ENCODE measurements at regions not wholly inside any gene's neighbourhood (a gene's known extent, or its start where the extent isn't known, plus 50 kb on each side); places are given as distances from the start of the nearest gene placed in this dataset.
A peak's percentile ranks its signal among the peaks of the same experiment; 100 is the strongest.
"Not testable (repeated sequence)": the region's sequence is repeated elsewhere in the genome, so short reads cannot be mapped to it uniquely, and the experiment has no call there.

DNA sequence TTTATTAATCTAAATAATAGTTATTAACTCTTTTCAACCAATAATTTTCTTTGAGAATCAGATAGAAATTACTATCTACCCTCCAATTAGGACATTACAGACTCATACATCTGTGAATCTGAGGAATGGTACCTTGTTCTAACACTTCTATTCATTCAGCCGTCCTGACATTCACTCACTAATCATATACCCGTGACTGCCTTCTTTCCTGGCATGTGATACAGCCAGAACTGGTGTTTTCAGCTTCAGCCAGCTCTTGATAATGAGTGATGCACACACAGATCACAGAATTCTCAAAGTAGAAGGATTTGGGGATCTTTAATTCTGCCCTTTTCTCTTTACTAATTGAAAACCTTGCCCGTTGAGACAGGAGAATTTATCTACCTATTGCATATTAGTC is 499.9 kb downstream of the UTRN start:
- no peak for DNase-seq

DNA sequence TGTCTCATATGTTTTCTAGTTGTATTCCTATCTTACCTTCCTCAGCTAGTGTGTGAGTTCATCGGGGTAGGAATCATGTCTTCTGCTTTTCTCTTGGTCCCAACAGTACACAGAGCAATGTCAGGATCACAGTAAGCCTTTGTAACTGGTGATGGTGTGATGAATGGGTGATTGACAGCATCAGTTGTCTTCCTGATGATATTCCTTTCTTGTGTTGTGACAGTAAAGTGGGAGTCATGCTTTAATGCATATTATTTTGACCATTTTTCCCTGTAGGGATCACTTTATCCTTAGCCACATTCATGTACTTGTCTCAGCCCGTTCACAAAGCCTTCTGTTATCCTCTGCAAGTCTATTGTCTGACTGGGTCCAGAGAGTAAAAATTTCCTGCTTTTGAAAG is 501.7 kb downstream of the UTRN start:
- DNase-seq = no peak

DNA sequence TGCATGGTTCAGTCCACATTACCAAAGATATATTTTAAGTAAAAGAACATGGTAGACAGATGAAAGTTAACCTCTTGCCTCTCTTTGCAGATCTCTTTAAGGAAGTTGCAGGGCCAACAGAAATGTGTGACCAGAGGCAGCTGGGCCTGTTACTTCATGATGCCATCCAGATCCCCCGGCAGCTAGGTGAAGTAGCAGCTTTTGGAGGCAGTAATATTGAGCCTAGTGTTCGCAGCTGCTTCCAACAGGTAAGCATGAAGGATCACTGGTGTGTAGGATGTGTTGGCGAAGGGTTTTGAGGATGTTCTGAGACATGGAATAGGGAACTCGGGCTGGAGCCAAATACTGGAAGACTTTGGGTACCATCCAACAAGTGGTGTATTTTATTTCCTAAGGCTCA is 508.6 kb downstream of the UTRN start:
- DNase-seq = no peak

DNA sequence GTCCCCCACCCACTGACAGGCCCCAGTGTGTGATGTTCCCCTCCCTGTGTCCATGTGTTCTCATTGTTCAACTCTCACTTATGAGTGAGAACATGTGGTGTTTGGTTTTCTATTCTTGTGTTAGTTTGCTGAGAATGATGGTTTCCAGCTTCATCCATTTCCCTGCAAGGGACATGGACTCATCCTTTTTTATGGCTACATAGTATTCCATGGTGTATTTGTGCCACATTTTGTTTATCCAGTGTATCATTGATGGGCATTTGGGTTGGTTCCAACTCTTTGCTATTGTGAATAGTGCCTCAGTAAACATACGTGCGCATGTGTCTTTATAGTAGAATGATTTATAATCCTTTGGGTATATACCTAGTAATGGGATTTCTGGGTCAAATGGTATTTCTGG is 509.9 kb downstream of the UTRN start:
- DNase-seq = not testable (repeated sequence)

DNA sequence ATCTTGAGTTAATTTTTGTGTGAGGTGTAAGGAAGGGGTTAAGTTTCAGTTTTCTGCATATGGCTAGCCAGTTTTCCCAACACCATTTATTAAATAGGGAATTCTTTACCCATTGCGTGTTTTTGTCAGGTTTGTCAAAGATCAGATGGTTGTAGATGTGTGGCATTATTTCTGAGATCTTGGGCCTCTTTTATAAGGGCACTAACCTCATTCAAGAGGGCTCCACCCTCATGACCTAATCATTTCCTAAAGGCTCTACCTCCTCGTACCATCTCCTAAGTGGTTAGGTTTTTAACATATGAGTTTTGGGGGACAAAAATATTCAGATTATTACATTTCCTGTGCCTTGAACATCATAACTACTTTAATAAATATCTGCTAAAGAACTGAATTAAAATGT is 510.9 kb downstream of the UTRN start:
- no peak for DNase-seq

DNA sequence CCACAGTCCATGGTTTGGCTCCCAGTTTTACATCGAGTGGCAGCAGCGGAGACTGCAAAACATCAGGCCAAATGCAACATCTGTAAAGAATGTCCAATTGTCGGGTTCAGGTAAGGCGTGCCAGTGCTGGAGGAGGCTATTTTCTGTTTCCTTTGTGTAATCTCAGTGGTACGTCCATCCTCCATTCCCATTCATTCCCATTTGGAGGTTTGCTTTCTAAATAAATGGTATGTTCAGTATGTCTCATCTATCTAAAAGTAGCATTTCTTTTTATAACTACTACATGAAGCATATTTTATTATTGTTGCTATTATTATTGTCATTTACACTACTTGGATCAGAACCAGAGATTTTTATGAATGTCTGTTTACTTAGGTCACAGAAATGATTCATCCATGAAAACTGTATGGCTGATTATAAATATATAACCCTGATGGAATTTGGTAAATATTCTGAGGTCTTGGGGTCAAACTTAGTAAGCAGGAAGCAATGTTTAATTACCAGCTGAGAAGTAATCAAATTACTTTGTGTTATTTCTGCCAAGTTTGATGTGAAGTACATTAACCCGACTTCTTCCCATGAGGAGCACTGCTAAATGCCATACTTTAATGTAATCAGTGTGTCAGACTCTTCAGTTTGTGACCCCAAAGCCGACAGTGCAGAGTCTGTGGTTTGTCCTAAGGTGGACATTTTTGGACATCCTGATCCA is 512.9 kb downstream of the UTRN start:
- DNase-seq = peak; percentile 91

DNA sequence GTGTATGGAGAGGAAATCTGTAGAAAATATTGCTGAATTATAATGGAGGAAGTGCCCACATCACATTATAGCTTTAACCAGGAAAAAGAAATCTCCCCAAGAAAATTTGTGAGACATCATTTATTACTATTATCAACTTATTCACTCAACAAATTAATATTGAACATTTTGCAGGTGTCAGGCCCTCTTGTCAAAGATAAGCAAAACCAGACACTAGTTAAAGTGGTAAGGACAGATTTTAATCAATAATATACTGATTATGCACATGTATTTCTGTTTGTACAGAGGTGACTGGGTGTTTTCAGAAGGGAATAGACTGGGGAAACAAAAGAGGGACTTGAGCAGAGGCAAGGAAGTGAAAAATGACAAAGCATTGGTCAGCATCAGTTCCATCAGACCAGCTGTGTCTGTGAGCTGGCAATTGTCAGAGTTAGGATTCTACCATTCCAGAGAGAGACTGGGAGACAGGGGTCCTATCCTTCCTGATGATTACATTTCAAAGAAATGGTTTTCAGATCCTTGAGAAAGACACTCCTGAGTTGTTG is 519.2 kb downstream of the UTRN start:
- no peak for DNase-seq

DNA sequence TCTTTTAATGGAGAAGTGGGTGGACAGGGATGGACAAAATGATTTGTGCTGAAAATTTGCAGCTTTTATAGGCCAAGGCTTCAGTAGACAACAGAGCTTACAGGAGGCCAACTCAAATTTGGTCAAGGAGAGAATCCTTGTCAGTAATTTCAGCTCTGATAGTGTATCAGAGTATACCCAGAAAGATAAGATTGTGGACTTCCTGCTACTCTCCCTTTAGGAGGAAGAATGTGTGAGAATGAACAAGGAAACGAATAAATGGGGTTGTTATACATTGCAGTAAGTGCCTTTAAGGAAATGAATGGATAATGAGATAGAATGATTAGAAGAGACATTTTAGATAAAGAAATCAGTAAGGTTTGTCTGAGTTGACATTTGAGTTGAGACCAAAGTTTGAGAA is 519.9 kb downstream of the UTRN start:
- DNase-seq = no peak

DNA sequence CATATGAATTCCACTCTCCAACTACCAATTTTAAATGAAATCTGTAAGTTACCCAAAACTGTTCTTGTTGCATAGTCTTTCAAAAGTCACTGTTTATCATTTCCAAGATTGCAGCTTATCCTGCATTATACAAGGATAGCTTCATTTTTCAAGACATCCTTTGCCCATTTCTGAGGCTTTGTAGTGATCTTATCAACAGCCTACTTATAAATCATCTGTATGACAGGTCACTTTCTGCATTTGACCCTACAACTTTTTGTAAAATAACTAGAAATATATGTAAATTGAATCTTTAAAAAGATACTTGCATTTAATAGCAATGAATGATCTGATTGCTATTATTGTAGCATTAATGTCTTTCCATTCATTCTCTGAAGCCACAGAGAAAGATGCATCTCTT is 521.1 kb downstream of the UTRN start:
- DNase-seq = no peak

DNA sequence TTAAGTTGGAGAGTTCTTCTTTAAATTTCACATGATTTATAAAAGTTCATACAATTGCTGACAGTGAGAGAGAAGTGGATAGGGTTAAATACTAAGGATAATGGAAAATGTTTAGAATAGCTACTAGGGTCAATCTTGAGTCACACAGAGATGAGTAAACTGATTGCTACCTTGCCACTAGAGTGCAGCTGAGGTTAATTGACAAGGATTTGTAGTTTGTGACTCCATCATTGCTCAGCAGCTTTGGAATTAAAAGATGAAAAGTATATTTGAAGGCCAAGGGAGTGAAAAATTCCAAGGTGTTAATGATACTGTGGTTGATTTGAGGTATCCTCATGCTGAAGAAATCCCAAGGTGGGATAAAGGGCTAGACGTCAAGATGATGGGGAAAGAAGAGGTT is 524.0 kb downstream of the UTRN start:
- DNase-seq = peak; percentile 69

DNA sequence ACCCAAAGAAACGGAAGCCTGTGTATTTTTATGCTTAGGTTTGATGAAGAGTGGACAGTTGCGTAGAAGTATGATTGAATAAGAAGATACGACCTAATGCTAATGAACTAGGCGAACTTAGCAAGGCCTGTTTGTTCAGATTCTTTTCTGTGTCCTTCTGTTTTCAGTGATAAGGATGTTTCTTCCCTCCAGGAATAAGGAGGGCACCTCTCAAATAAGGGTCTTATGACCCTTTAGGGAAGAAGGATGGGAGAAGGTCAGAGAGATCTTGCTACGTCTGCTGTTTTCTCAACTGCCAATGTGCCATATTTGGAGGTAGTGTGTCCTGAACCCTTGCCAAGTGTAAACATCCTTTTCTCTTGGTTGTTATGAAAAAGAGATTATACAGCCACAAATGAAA is 524.8 kb downstream of the UTRN start:
- no peak for DNase-seq

DNA sequence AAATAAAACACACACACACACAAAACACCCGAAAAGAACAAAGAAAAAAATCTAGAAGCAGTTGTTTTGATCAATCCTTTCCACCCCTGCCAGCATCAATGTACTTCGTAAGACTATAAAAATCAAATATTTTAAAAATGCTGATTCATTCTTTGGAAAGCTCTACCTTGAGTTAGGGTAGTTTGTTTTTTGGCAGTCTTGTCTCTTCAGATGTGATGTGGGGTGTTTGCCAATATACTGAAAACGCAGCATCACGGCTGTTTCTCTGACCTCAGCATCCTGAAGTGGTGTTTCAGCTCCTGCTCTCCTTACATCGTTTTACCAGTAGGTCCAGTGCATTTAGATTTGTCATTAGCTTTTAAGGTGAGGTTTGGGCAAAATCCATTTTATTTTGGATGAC is 526.0 kb downstream of the UTRN start:
- DNase-seq = peak; percentile 36

DNA sequence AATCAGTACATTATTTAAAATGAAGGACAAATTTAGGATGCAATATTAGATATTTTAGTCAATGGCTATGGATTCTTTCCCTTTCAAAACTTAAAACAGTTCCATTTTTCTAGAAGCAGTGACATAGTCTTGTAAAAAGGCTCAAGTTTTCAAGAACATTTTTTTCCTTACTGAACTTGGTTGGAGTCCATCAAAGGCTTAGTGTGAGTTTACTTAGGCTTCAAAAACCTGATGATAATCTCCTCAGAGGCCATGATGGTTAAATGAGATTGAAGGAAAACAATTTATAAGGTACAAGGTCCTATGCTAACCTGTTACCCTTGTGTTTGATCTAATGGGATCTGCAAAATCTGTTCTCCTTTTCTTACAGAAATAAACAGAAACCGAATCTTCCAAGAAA is 531.8 kb downstream of the UTRN start:
- DNase-seq = no peak

DNA sequence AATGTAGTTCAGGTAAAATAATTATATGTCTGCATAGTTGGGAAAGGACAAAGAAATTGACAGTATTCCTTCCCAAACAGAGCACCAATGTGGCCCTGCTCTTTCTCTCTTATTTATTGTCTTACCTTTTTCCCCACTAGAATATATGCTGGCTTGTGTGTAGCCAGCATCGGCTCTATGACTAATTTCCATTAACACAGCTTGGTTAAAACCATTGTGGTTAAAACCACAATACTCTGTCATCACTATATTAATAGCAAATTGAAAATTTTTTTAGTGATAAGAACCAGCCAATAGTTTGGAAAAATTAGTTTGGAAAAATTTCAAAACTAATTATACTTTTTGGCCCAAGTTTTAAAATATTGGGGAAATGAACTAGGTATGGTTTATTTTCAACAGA is 535.1 kb downstream of the UTRN start:
- DNase-seq = peak; percentile 35

DNA sequence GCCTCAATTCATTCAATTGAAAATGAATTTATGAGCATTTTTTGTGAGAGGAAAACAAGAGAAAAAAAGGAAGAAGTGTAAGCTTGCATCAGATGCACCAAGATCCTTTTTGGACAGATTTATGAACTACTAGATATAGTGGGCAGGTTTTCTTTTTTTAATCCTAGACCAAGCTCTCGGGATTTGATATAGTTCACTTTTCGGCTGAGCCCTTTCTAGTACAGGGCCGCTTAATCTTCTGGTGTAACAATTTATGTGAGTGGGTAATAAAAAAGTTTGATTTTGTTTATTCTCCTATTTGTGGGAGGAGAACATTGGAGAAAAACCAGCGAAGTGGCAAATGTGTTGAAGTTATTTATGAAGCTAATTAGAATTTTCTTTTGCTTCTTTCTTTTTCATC is 538.0 kb downstream of the UTRN start:
- DNase-seq = no peak

DNA sequence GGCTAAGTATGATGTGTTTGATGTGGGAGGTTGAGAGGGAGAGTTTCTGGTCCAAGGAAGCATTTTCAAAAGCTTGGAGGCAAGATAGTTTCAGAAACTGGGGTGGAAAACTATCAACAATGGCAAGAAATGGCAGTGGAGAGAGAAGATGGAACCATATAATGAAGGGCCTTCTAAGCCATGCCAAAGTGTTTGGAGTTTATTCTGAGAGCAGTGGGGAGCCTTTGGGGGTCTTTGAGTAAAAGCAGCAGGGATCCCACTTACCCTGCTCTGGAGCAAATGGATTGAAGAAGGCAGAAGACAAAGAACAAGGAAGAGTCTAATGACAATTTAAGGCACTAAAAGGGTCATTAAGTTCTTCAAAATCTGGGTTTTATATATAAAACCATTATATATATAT is 538.9 kb downstream of the UTRN start:
- DNase-seq = no peak

DNA sequence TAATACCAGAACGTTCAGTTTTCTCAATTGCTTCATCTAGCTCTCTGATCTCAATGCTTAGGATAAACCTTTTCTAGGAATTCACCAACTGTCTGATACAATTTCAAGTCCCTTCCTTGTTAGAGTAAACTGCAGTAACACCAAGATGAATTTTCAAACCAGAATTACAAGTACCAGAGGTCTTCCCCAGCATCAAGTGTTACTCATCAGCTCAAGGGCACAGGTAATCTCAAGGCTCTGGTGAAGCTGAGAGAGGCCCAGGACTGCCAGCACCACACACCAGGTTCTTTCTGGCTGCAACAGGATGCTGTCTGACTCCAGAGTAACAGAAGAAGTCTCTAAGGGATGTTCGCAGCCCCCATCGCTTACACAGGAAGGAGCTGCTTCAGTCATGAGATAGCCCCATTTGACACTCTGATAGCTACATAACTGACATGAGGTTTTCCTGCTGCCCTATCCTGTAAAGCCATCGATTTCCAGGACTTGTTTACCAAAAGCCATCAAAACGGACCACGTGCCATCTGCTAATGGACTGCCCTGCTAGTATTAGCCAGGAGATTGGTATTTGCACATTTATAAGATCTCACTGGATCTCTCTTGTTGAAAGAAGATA is 549.4 kb downstream of the UTRN start:
- DNase-seq = no peak

DNA sequence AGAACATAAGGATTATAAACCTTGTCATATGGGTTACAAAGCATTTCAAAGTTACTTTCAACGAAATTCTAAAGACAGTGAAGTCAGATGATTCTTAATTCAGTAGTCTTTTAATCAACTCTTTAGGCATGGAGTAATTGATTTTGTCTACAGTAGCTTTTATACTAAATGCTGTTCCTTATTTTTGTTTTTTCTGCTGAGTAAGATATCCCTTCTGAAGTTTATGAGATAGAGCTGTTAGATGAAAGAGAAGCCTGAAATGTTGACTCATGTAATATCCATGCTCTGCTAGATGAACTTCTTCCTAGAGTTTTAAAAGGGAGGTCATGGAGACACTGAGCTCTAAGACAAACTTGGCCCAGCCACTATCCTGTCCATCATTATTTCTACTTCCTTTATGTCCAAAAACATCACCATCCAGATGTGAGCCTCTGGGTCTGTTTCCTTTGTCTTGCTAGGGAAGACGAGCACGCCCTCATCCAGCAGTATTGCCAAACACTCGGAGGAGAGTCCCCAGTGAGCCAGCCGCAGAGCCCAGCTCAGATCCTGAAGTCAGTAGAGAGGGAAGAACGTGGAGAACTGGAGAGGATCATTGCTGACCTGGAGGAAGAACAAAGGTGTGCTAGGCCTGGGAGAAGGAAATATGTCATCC is 550.3 kb downstream of the UTRN start:
- DNase-seq = no peak

DNA sequence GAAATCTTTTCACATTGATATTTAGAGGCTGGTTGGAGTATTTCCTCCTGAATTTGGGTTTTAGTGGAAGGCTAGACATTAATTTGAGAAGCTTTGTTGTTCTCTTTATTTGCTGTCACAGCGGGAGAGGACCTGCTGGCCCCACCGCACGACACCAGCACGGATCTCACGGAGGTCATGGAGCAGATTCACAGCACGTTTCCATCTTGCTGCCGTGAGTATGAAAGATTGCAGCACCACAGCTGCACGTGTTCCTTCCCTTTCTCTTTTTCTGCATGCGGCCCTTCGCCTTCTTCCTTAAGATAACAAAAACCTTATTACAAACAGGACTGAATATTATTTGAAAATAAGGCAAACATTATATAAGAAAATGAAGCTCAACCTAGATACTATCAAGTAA is 555.5 kb downstream of the UTRN start:
- no peak for DNase-seq

DNA sequence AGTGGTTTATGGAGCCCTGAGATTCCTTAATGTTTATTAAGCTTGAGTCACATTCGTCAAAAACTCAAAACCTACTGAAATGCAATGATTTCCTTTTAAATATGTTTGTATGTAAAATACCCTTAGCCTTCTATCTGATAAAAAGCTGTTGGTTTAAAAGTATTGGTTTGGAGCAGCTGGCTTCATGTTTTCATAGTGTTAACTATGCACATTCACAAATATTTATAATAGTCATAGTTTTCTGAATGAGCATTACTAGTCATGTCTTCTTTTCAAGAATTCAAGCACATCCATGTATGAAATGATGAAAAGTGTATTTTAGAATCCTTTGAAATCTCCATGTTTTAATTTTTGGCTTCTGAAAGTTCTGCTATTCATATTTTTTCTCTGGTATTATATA is 558.6 kb downstream of the UTRN start:
- no peak for DNase-seq

DNA sequence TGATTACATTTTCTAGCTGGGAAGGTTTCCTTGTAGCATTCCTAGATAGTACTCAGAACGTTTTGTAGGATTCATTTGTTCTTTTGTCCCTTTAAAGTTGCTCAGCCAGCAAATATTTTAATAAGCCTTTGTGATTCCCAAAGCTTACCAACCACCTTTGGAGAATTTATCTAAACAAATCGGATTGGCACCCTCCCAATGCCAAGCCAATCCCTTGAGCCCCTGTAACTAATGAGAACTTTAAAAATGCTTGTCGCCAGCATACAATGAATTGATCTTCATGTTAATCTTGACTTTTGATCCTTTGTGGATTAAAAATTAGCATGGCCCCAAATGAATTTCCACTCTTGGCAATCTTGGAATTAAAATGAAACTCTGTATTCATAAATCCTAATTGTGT is 559.5 kb downstream of the UTRN start:
- DNase-seq = no peak

DNA sequence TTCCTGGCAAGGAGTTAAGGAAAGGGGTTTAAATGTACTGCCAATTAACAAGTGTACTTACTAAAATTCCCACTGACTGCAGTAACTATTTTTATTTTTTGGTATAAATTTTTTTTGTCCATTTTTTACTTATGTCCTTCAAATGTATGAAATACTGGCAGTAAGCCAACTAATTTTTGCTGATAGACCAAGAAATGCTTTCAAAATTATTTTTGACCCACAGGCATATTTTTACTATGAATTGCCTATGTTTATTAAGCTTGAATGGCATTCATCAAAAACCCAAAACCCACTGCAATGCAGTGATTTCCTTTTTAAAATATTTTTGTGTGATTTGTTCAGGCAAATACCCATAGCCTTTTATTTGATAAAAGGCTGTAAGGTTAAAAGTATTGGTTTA is 560.1 kb downstream of the UTRN start:
- DNase-seq = peak; percentile 52

DNA sequence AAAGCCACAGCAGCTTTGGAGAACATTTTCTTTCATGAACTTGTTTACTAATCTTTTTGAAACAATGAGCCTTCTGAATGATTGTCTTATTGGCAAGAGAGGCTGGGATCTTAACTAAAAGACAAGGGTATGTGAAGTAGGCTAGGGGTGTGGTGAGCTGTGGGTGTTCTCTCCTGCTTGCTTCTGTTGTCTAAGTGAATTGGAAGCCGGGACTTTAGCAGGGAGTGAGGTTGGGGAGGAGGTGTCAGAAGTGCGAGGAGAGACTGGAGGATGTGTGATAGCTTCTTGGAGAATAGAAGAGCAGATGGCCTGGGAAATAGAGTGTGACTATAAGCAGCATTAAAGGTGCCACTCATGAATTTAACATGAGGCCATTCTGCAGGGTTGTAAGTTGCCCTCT is 562.8 kb downstream of the UTRN start:
- no peak for DNase-seq

DNA sequence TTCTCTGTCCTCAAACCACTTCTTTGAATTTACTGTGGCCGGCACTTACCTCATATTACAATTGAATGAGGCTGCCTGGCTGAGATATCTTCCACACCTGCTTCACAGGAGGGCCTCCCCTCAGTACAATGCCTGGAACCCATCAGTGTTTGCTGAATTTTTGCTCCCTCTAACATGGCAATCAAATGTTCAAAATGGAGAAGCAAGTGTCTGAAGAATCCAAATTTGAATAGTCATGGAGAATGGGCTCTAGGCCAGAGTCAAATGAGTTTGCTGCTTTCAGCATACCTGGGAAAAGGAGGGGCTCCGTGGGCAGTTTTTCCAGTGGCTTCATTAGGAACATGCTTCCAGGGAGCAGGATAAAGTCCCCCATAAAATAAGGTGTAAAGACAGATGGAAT is 564.8 kb downstream of the UTRN start:
- no peak for DNase-seq
